NCI-H2196 treated with DMSO at 0.1 percent for 48 hours (cell line): ENCODE measurements at regions not wholly inside any gene's neighbourhood (a gene's known extent, or its start where the extent isn't known, plus 50 kb on each side); places are given as distances from the start of the nearest gene placed in this dataset.

ENCODE experiments used
- DNase-seq: peaks from one replicate; lab custom pipeline; 2025; ENCODE audit not compliant: unreplicated experiment; lab: John Stamatoyannopoulos, UW

DNA sequence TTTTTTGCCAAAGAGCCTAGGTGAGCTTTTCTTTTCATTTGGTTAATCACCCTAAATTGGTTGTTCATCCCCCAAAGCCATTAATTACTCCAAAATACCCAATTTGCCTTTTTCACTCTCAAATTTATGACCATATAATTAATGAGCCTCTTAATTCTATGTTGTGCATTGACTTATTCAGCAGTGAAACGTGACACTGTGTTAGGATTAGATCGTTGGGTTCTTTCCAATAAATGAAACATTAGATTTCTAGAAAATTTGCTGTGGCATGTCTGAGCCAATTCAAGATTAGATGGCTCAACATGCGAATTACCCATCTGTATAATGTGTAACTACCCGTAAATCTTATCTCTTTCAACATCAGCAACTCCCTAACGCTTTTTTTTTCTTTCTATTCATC is 273.4 kb downstream of the BMP4 start:
- no peak for DNase-seq

DNA sequence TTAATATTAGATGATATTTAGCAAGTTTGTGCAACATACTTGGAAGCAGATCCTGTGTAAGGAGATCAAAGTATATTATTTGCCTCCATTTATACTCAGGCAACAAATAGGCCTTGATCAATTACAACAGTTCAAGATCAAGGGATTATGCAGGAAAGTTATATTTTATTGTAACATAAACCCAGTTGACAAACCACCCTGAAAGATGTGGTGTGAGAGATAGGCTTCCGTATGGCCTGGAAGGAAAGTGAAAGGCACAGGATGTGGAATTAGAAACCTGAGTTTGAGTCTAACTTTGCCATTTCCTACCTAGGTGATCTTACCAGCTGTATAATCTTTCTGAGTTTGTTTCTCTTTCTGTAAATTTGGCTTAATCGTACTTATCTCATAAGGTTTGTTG is 284.1 kb downstream of the BMP4 start:
- no peak for DNase-seq

DNA sequence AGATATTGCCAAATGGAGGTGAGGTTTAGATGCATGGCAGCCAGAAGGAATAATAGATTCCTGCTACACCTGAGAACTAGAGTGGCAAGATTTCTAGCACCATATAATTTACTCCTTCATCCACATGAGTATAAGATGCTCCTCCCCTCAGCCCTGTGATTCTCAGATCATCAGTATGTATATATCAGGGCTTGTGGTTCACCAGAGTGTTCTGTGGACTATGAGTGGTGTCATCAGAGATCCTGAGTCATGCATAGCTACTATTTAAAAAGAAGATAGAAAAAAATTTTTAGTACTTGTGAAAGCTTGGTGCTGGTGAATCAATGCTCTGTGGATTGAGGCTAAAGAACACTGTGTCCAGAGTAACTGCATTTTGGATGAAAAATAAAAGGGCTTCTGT is 285.9 kb downstream of the BMP4 start:
- no peak for DNase-seq

DNA sequence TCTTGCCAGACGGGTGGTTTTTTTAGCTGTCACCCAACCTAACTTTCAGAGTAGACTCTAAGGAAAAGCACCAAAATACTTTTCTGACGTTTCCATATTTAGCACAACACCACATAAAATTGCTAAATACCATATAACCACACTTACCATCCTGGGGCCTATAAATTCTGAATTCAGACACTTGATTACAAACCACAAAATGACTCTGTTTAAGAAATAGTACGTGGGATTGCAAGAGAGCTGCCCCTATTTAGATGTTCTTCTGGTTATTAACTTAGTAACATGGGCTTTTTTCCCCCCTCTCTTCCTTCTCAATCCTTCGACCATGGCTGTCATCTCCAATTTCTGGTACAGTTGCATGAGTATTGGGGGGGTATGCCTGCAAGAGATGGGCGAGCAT is 287.7 kb downstream of the BMP4 start:
- DNase-seq: no peak

DNA sequence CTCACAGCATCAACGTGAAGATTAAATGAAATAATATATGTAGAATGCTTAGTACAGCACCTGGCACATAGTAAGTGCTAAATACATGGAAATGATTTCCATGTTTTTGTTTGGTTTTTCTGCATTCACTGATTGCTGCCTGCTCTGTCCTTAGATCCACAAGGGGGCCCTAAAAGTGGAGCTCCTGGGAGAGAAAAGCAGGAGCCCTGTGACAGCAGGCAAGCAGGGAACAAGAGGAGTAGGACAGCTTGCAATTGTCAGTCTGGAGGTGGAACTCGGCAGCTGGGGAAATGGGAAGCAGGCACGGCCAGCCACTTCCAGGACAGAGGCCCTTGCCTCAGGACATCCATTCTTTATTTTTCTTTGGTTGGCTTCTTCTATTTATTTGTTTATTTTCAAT is 292.9 kb downstream of the BMP4 start:
- DNase-seq: no peak

DNA sequence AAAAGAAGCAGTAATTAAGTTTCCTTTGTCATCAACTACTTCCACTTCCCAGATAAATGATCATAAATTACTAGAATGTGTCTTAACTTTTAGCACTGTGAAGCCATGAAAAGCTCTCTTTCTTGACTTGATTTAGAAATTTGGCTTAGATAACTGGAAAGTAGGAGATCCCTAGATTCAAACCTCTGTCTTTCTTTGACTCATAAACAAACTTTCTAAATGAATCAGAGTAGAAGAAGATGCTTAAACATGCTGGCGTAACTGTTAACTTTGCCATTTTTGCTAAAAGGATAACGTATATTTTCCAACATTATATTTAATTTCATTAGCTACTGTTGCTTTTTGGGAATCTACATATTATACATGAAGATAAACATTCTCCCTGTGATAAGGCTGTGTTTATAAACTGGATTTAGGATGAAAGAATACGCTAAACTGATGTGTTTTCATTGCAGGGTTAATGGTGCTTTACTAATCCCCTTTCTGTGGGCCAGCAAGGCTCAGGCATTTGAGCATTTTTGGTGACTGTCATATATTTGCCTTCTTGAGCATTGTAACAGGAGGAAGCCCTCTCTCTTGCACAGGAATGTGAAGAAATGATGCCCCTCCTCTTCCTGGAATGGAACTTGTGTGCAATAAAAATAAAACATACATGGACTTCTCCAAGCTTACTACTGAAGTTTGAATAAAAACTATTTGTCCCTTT is 301.4 kb downstream of the BMP4 start:
- DNase-seq: no peak

DNA sequence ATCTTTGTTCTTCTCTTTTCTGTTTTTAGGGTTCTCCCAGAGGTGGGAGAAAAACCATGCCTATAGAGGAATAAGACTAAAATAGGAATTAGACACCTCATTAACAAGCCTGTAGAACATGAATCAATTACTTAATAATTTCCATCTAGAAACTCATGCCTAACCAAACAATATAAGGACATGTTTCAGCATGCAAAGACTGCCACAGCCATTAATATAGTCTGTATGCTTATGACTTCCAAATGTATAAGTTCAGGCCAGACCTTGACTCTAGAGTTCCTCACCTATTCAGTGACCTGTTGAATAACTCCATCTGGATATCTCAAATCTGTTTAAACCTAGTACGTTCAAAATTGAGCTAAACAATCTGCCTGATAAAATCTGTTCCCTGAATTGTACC is 304.6 kb downstream of the BMP4 start:
- no peak for DNase-seq

DNA sequence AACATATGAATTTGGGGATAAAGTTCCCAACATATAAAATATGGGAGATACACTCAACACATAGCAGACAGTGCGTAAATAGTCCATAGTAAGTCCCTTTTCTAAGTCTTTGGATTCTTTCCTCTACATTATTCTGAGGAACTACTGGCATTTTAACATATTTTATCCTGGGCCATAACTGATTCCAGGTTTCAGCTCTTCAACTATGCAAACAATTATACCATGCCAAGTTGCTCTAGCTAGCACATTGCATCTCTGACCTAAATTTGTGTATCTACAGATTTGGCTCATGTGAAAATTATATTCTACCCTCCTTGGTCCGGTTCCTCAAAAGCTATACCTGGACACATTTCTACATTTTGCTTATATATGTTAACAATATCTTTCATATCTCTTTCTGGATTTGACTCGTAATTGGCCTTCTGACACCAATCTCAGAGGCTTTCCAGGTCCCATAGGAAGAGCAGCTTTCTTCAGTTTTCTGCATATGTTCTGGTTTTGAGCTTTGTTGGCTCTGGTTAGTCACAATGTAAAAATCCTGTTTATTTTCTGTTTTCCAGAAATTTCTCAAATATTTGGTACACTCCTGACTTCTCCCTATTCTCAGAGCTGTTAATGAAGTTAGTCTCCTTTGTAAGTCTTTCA is 305.4 kb downstream of the BMP4 start:
- no peak for DNase-seq

DNA sequence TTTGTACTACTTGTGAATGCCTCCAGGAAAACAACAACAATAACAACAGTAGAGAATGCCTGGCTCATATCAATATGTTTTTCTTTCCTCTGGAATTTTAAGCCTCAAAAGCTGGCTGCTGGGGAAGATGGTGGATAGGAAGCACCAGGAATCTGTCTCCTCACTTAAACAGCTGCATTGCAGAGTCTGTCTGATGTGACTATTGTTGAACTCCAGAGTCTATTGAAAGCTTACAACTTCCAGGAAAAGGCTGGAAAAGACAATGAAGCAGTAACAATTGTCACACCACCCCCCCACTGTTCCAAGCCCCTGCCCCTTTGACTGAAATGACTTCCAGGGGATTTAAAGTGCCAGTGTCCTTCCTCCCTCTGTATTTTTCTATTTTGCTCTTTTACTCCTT is 309.7 kb downstream of the BMP4 start:
- DNase-seq: no peak

DNA sequence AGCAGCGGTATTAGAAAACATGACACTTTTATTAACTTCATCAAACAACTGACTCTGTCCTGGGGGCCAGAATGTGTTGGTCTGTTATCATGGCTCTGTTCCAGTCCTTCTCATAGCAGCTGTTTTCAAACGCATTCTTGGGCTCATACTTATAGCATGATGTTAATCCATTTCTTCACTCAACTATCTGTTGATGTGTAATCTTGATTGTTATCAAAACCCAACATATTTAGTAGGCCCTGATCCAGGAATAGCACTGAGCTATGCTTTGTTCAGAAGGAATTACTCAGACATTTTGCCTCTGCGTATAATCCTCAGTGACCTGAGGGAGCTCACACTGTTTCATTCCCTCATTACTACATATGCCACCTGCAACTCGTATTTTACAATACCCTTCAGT is 315.9 kb downstream of the BMP4 start:
- no peak for DNase-seq

DNA sequence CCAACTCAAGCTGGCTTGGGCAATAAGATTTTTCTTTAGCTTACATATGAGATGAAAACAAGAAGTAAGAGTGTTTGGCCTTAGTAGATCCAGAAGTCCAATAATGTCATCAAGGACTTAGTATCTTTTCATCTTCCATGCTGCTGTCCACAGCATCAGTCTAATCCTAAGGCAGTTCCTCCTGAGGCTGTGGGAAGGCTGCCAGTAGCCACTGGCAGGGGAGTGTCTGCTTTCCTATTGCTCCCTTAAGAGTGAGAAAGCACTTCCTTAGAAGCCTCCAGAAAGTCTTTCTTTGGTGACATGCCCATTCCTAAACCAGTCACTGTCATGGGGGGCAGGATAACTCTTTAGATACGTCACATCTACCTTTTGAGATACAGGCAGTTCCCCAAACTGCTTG is 317.7 kb downstream of the BMP4 start:
- no peak for DNase-seq

DNA sequence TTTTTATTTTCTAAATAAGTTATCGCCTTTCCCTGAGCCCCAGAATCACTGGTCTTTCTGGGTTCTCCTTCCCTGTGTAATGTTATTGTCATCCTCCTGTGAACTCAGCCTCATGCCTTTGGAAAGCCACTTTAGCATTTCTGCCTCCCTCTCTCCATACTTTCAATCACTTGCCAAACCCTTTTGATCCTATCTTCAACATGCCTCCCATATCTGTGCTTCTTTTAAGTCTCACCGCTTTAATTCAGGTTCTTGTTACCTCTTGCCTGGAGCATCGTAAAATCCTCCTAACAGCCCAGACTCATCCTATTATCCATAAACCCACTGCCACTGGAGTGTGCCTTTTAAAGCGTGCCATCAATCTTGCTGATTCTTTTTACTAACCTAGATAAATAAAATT is 321.8 kb downstream of the BMP4 start:
- DNase-seq: no peak

DNA sequence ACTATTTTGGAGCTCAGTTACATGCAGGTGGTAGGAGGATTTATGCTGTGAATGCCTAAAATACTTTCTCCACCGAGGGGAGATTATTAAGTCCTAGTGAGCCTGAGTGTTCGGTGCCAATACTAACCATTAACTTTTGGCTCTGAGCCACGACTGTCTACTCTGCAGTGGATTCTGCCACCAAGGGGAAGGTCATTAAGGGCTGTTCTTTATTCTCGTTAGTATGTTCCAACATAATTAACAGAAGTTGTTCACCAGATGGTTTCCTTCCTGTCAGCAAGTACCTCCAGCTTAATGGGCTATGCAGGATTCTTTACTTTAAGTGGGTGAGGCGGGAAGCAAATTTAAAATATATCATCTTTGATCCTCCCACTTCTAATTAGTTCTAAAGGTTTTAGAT is 326.3 kb downstream of the BMP4 start:
- DNase-seq: no peak

DNA sequence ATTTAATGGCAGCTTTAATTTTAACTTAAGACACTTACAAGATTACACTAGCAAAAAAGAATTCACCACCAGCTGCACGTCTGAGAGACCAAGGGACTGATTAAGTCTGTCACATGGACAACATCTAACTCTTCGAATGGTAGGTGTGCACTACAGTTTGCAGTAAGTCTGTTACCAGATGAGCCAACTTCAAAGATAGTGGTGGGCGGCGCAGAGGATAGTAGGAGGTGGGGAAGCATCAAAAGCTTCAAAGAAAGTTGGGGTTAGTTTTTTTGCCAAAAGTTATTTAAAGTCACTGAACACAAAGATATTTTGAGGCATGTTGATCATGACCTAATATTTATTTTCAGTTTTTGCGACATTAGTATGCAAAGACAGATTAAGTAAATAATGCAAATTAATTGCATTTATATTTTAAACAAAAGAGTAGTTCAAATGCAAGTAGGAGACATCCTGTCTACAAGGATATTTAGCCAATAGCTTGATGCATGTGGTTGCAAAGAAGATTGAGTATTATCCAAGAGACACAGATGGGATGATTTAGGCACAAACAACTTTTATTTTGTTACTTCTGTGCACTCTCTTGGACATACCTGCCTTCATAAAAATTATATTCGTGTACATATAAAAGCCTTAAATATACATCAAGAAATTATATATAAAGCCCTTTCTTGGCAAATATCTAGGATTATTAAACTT is 327.7 kb downstream of the BMP4 start:
- no peak for DNase-seq

DNA sequence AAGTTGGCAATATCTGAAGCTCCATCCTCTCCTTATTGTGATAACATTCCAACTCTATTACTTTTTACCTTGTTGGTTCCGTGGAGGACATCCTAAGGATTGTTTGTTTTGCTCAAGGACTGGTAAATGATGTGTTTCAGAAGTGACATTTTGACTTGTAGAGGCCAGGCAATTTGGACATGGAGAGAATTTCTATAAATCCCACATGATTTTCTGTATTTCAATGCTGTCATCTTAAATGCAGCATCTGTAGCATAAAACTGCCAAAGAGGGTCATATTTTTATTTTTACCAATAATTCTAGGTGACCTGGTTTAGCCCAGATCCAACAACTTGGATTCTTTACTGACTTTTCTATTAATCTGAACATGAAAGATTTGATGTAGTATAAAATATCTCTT is 328.4 kb downstream of the BMP4 start:
- no peak for DNase-seq

DNA sequence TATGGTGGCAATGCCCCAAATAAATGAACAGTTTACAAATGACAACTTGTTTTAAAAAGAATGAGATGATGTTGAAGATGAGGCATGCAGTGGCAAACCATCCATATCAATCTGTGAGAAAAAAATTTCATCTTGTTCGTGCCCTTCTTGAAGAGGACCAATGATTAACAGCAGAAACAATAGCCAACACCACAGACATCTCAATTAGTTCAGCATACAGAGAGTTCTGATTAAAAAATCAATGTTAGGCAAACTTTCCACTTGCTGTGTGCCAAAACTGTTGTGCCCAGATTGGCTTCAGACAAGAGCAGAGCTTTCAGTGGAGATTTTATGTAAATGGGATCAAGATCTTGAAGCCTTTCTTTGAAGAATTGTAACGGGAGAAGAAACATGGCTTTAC is 329.9 kb downstream of the BMP4 start:
- no peak for DNase-seq

DNA sequence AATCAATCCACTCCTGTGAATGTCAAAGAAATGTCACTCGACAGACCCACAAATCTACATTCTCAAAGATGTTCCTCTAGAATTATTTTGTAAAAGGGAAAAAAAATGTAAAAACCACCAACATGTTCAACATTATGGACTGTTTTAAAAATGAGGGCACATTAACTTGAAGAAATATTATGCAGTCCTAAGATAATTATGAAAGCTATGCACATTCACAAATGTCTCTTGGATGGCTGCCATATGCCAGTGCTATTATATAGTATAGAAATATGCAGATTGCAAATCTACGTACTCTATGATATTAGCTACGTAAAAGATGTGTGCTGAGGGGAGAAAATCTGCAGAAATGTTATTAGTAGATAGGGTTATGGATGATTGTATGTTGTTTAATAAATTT is 334.2 kb downstream of the BMP4 start:
- DNase-seq: no peak

DNA sequence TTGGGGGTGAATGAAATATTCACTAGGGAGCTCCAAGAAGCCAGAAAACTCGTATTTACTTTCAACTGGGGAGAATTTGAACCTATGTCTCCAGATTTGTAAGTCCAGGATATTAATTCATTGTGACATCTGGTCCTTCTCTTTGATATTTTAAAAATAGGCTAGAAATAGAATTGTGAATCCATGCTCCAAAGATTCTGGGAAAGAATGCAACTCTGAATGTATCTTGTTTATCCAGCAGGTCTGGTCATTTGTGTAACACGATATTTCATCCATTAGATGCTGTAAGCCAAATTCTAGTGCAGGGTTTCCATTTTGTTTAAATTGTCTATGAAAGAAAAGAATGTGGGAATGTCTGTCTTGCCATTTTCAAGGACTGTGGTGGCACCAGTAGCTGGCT is 334.7 kb downstream of the BMP4 start:
- no peak for DNase-seq

DNA sequence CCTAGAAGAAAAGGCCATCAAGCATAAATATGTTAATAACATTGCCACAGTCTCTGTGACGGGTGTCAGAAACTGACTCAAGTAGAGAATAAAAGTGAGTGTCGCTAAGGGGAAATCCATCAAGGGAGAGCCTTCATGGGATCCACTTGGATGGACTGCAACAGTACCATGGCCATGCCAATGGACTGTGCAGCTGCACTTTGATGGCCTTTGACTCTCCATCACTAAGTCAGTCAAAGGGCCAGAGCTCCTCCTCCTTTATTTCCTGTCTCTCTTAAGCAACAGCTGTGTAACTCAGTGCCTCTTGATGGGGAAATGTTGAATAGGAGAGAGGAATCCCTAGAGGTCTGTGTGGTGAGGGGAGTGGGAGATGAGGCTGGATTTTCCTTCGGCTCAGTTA is 335.2 kb downstream of the BMP4 start:
- DNase-seq: no peak

DNA sequence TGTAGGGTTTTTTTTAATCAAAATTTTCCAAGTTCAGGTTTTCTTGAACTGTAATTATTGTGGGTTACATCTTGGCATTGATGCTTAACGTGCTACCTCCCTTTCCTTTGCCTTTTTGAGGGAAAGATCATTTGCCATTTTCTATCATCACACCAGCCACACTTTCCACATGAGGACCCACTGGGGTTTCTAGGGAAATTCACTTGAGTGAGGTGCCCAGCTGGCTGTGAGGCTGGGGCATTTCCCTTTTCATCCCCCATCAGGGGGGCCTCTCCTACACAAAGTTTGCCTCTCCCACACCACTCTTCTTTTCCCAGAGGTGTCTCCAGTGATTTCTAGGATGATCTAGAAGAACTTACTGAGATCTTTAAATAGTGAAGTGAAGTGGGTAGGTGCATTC is 335.7 kb downstream of the BMP4 start:
- no peak for DNase-seq

DNA sequence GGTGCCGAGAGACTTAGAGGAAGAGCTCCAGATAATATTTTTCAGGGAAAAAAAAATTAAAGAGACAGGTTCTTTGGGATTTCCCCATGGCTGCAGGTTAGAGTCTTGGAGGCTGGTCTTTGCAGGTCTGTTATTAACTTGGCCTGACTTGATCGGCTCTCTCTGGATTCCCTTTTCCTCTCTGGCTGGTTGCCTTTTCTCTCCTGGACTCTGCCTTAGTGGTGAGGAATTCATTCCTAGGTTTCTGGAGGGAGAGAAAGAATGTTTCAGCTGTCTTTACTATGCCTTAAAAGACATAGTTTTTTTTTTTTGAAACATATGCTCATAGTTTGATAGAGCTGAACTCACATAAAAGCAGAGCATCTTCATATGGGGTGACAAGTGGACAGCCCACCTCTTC is 336.3 kb downstream of the BMP4 start:
- DNase-seq: no peak

DNA sequence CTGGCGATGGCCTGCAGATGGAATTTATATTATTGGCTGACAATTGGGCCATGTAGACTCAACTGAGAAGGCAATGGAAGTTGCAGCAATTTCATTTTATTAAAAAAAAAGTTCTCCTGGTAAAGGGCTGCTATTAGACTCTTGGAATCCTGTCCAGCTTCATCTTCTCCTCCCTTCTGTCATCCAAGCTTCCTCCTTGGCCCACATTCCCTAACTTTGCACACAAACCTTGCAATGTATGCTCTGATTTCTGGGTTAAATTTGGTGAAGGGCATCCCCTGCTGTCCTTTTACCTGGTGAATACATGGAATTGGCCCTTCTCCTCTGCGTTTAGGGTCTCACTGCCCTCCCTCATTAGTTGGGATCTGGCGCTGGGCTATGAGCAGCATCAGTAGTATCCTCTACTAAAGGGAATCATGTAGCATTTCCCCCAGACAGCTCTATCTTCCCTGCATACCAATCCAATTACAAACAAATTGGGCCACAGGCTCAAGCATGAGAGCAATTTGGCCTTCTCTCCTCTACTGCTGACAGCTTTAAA is 336.9 kb downstream of the BMP4 start:
- no peak for DNase-seq
